ENCODE measurements at regions not wholly inside any gene's neighbourhood (a gene's known extent, or its start where the extent isn't known, plus 50 kb on each side); places are given as distances from the start of the nearest gene placed in this dataset.

GRCh38 chr2:236352761-236353593 lies 88.8 kb upstream of the ASB18 start:
- Histone ChIP-seq H3K9me3 (no peaks in the 10 kb centered on the region), H3K27ac (no peak overlapping the region), H3K36me3 (no peaks in the 10 kb centered on the region), H3K4me1 (peaks cover 0 to 7% (median 0%) of the 10 kb centered on the region in 9 donors), H3K27me3 (no peaks in the 10 kb centered on the region), H3K4me3 (no peak overlapping the region)
- TF ChIP-seq CTCF (IDR thresholded peaks at IDR 0.05), result peak; percentile 69 to 92 (median 84)
- WGBS, 2 donors, result 15% methylated on average over 14 of the region's 14 CpGs
- intact Hi-C loops (cut with DNase I), result loop anchor here (1.0 to 10.0 kb wide), 16 partner anchors 152 to 709 kb away; partner anchors contain the start of gene ACKR3 (in 4 of the 10)
- ATAC-seq, result peak in 3 of 8 donors; percentile 46 to 57 (median 51)
- no peak for DNase-seq

GRCh38 chr2:236353594-236353942 lies 89.4 kb upstream of the ASB18 start:
- 77 to 79% methylated on average over 6 of the region's 6 CpGs for WGBS, 2 donors

GRCh38 chr2:236354056-236354940 lies 90.1 kb upstream of the ASB18 start:
- peaks cover 0 to 7% (median 0%) of the 10 kb centered on the region in 9 donors for H3K4me1 ChIP-seq
- H3K9me3 ChIP-seq, result no peaks in the 10 kb centered on the region
- WGBS, 2 donors, result 87 to 91% methylated on average over 15 of the region's 15 CpGs
- H3K27ac ChIP-seq, result no peak overlapping the region
- ATAC-seq (no peak), DNase-seq (no peak)
- H3K36me3 ChIP-seq, result no peaks in the 10 kb centered on the region
- H3K27me3 ChIP-seq, result no peaks in the 10 kb centered on the region
- H3K4me3 ChIP-seq, result no peak overlapping the region
- TF ChIP-seq CTCF (IDR thresholded peaks at IDR 0.05), result no peak
- intact Hi-C loops (cut with DNase I), result loop anchor here in 8 of 10 donors (5.0 to 10.0 kb wide), 9 partner anchors 151 to 708 kb away; partner anchors contain the start of gene ACKR3 (in 4 of the 8)

More at GRCh38 chr2:236353594-236353942, 89.4 kb upstream of the ASB18 start:
- no peaks in the 10 kb centered on the region for H3K9me3 ChIP-seq
- no peaks in the 10 kb centered on the region for H3K27me3 ChIP-seq
- H3K4me3 ChIP-seq, result no peak overlapping the region
- ATAC-seq (no peak), DNase-seq (no peak)
- H3K4me1 ChIP-seq, result peaks cover 0 to 7% (median 0%) of the 10 kb centered on the region in 9 donors
- no peak for TF ChIP-seq CTCF (IDR thresholded peaks at IDR 0.05)
- intact Hi-C loops (cut with DNase I), result loop anchor here (1.0 to 10.0 kb wide), 15 partner anchors 151 to 709 kb away; partner anchors contain the start of gene ACKR3 (in 4 of the 10)
- no peak overlapping the region for H3K27ac ChIP-seq
- no peaks in the 10 kb centered on the region for H3K36me3 ChIP-seq

- intact Hi-C loops (cut with DNase I), result loop anchor here in 8 of 10 donors (5.0 to 10.0 kb wide), 9 partner anchors 150 to 707 kb away; partner anchors contain the start of gene ACKR3 (in 4 of the 8)
- H3K9me3 ChIP-seq, result no peaks in the 10 kb centered on the region
- no peak overlapping the region for H3K4me3 ChIP-seq
- H3K27me3 ChIP-seq, result no peaks in the 10 kb centered on the region
- no peak for DNase-seq
- WGBS, 2 donors, result 86 to 90% methylated on average over 21 of the region's 21 CpGs
- no peak for ATAC-seq
- H3K27ac ChIP-seq, result no peak overlapping the region
- H3K4me1 ChIP-seq, result peaks cover 0 to 7% (median 0%) of the 10 kb centered on the region in 9 donors
- TF ChIP-seq CTCF (IDR thresholded peaks at IDR 0.05), result no peak
- no peaks in the 10 kb centered on the region for H3K36me3 ChIP-seq
These were observed 90.9 kb upstream of the ASB18 start for GRCh38 chr2:236354973-236355595.
